Kidney (tissue), 13 donors: ENCODE measurements at regions not wholly inside any gene's neighbourhood (a gene's known extent, or its start where the extent isn't known, plus 50 kb on each side); places are given as distances from the start of the nearest gene placed in this dataset.

Source experiments
- DNase-seq, 5 donors: peaks; one replicate each; pipeline ENCODE4 v3.0.0-alpha.2; 2013 to 2020
- FAIRE-seq: peaks from 2 replicates; lab custom pipeline; 2012; peaks lifted over from hg19 to GRCh38; lab: Jason Lieb, UNC
- H3K27ac ChIP-seq, 2 donors: one replicate each; pipeline ENCODE4 v1.7.0; 2013; ENCODE audit warnings: low read depth in 2 of 2, low read length in 2 of 2, inconsistent platforms in 1 of 2
- H3K27me3 ChIP-seq: one replicate; pipeline ENCODE4 v1.7.1; 2013; ENCODE audit warnings: low read length, inconsistent platforms; ENCODE audit not compliant: control insufficient read depth, insufficient read depth
- H3K36me3 ChIP-seq, 3 donors: one replicate each; pipeline versions ENCODE4 v1.7.0 to v1.7.1; 2013; ENCODE audit warnings: low read length in 3 of 3, control low read depth in 1 of 3, inconsistent platforms in 1 of 3; ENCODE audit not compliant: insufficient read depth in 3 of 3, control insufficient read depth in 2 of 3
- H3K4me1 ChIP-seq, 3 donors: one replicate each; pipeline versions ENCODE4 v1.7.0 to v1.7.1; 2013; ENCODE audit warnings: low read length in 3 of 3, inconsistent platforms in 1 of 3, low read depth in 1 of 3; ENCODE audit not compliant: control insufficient read depth in 2 of 3, insufficient read depth in 2 of 3
- H3K4me3 ChIP-seq, 3 donors: one replicate each; pipeline versions ENCODE4 v1.7.0 to v1.8.1; 2013; ENCODE audit warnings: low read length in 3 of 3, control low read depth in 1 of 3, inconsistent platforms in 1 of 3
- H3K9ac ChIP-seq, 3 donors: one replicate each; pipeline versions ENCODE4 v1.7.0 to v1.7.1; 2013; ENCODE audit warnings: low read length in 3 of 3, control low read depth in 1 of 3, inconsistent platforms in 1 of 3
- H3K9me3 ChIP-seq, 3 donors: one replicate each; pipeline versions ENCODE4 v1.7.0 to v1.7.1; 2013; ENCODE audit warnings: low read length in 3 of 3, control low read depth in 1 of 3, inconsistent platforms in 1 of 3; ENCODE audit not compliant: control insufficient read depth in 2 of 3, insufficient read depth in 1 of 3
- CTCF ChIP-seq: IDR thresholded peaks from 3 replicates; pipeline ENCODE4 v1.5.1; 2012; ENCODE audit warnings: mild to moderate bottlenecking, moderate library complexity, borderline replicate concordance; ENCODE audit not compliant: insufficient read depth; ENCODE audit errors: extremely low read depth
- intact Hi-C: fragments of 100-400 bp; cut with DNase I; formaldehyde crosslinking; loops from one replicate; pipeline ENCODE4 v1.11.1; 2022
- donor health status: control.
- donor health status: control.
- donor health status: control.
- donor health status: control.
- donor health status: control.
- donor health status: DM: yes; HTN: yes; CAD: no.
- donor health status: Normal renal cell carcinoma (clear cell type).

- H3K4me3 ChIP-seq = no peak overlapping the region
- H3K27me3 ChIP-seq = no peaks in the 10 kb centered on the region
- FAIRE-seq (no peak), DNase-seq (no peak)
- no peak overlapping the region for H3K9ac ChIP-seq
- TF ChIP-seq CTCF = no peak
- intact Hi-C loops = no loop called here
- H3K36me3 ChIP-seq = no peaks in the 10 kb centered on the region
- no peak overlapping the region for H3K27ac ChIP-seq
- no peaks in the 10 kb centered on the region for H3K9me3 ChIP-seq
- peaks cover 0 to 3% (median 0%) of the 10 kb centered on the region in 3 donors for H3K4me1 ChIP-seq
Measured at GRCh38 chr20:1805816-1806215, 89.4 kb upstream of the SIRPA start.

GRCh38 chr20:1805161-1805581 lies 90.0 kb upstream of the SIRPA start:
- no peak for FAIRE-seq
- DNase-seq = peak in 1 of 5 donors; percentile 51
- no peaks in the 10 kb centered on the region for H3K4me1 ChIP-seq
- TF ChIP-seq CTCF = no peak
- no peaks in the 10 kb centered on the region for H3K36me3 ChIP-seq
- no peaks in the 10 kb centered on the region for H3K27me3 ChIP-seq
- no peak overlapping the region for H3K4me3 ChIP-seq
- intact Hi-C loops = no loop called here
- no peaks in the 10 kb centered on the region for H3K9me3 ChIP-seq
- no peak overlapping the region for H3K27ac ChIP-seq
- H3K9ac ChIP-seq = no peak overlapping the region

GRCh38 chr20:1804554-1804956 lies 90.7 kb upstream of the SIRPA start:
- no peaks in the 10 kb centered on the region for H3K36me3 ChIP-seq
- H3K9ac ChIP-seq = no peak overlapping the region
- intact Hi-C loops = no loop called here
- FAIRE-seq = no peak
- no peaks in the 10 kb centered on the region for H3K9me3 ChIP-seq
- H3K4me3 ChIP-seq = no peak overlapping the region
- H3K27ac ChIP-seq = no peak overlapping the region
- DNase-seq = no peak
- no peak for TF ChIP-seq CTCF
- no peaks in the 10 kb centered on the region for H3K27me3 ChIP-seq
- no peaks in the 10 kb centered on the region for H3K4me1 ChIP-seq

GRCh38 chr20:1803932-1804501 lies 91.2 kb upstream of the SIRPA start:
- no peak for FAIRE-seq
- TF ChIP-seq CTCF = no peak
- intact Hi-C loops = no loop called here

More at GRCh38 chr20:1803932-1804501, 91.2 kb upstream of the SIRPA start:
- Histone ChIP-seq H3K4me3 (peak overlapping the region in 1 of 3 donors; percentile 46), H3K9ac (no peak overlapping the region), H3K27ac (no peak overlapping the region), H3K4me1 (no peaks in the 10 kb centered on the region), H3K27me3 (no peaks in the 10 kb centered on the region), H3K9me3 (no peaks in the 10 kb centered on the region), H3K36me3 (no peaks in the 10 kb centered on the region)
- DNase-seq = no peak
